SK-N-MC (cell line): ENCODE measurements at regions not wholly inside any gene's neighbourhood (a gene's known extent, or its start where the extent isn't known, plus 50 kb on each side); places are given as distances from the start of the nearest gene placed in this dataset.
"Not testable (repeated sequence)": the region's sequence is repeated elsewhere in the genome, so short reads cannot be mapped to it uniquely, and the experiment has no call there.

Experiments used
- DNase-seq: peaks from one replicate; pipeline ENCODE4 v3.0.0-alpha.2; 2011; ENCODE audit warnings: low read depth, low spot score
- H3K27ac ChIP-seq: fragments of 200-600 bp; sonication (generic); 2 replicates; pipeline ENCODE4 v1.5.1; 2016; ENCODE audit warnings: mixed run types
- H3K36me3 ChIP-seq: fragments of 200-600 bp; sonication (generic); 2 replicates; pipeline ENCODE4 v1.6.1; 2017; ENCODE audit warnings: antibody characterized with exemption, low read length, mixed read lengths; ENCODE audit not compliant: insufficient read depth
- H3K4me3 ChIP-seq: fragments of 200-600 bp; sonication (generic); 2 replicates; pipeline ENCODE4 v1.5.1; 2016
- H3K9ac ChIP-seq: fragments of 200-600 bp; sonication (generic); 2 replicates; pipeline ENCODE4 v1.8.0; 2017; ENCODE audit warnings: mixed run types, mixed read lengths; ENCODE audit not compliant: insufficient read length
- H3K9me3 ChIP-seq: fragments of 200-600 bp; sonication (generic); 2 replicates; pipeline ENCODE4 v1.6.1; 2017; ENCODE audit warnings: low read depth, mild to moderate bottlenecking, antibody characterized with exemption, low read length, moderate library complexity, mixed read lengths
- EZH2 ChIP-seq: fragments of 200-600 bp; sonication (generic); IDR thresholded peaks from one replicate; pipeline ENCODE4 v1.6.1; 2017; ENCODE audit warnings: antibody characterized with exemption
- FOXP2 ChIP-seq: optimal IDR thresholded peaks from 2 replicates; pipeline ENCODE3; 2011; ENCODE audit warnings: mild to moderate bottlenecking, moderate library complexity; ENCODE audit not compliant: insufficient read depth; ENCODE audit errors: extremely low read length, control extremely low read depth
- POLR2AphosphoS5 ChIP-seq: IDR thresholded peaks from 2 replicates; pipeline ENCODE4 v1.6.1; 2012; ENCODE audit warnings: mild to moderate bottlenecking, low read depth, low read length, borderline replicate concordance

- no peak overlapping the region for H3K4me3 ChIP-seq
Observed at GRCh38 chr1:5774019-5774418, 218.2 kb downstream of the NPHP4 start.

GRCh38 chr1:5771788-5772187 lies 220.4 kb downstream of the NPHP4 start:
- Histone ChIP-seq H3K36me3 (no peaks in the 10 kb centered on the region), H3K9me3 (no peaks in the 10 kb centered on the region), H3K27ac (no peak overlapping the region), H3K9ac (no peak overlapping the region), H3K4me3 (no peak overlapping the region)
- no peak for DNase-seq
- TF ChIP-seq FOXP2 (no peak), EZH2 (no peak), POLR2AphosphoS5 (no peak)

More at GRCh38 chr1:5774019-5774418, 218.2 kb downstream of the NPHP4 start:
- H3K9me3 ChIP-seq = no peaks in the 10 kb centered on the region
- H3K27ac ChIP-seq = no peak overlapping the region
- no peak overlapping the region for H3K9ac ChIP-seq
- H3K36me3 ChIP-seq = no peaks in the 10 kb centered on the region
- TF ChIP-seq FOXP2 (no peak), EZH2 (no peak), POLR2AphosphoS5 (no peak)
- DNase-seq = no peak

GRCh38 chr1:5770981-5771765 lies 221.1 kb downstream of the NPHP4 start:
- Histone ChIP-seq H3K9me3 (no peaks in the 10 kb centered on the region), H3K9ac (no peak overlapping the region), H3K27ac (no peak overlapping the region), H3K4me3 (no peak overlapping the region), H3K36me3 (no peaks in the 10 kb centered on the region)
- TF ChIP-seq FOXP2 = no peak
- TF ChIP-seq EZH2 = no peak
- no peak for TF ChIP-seq POLR2AphosphoS5
- no peak for DNase-seq

GRCh38 chr1:5769760-5770159 lies 222.5 kb downstream of the NPHP4 start:
- no peak overlapping the region for H3K4me3 ChIP-seq
- no peak for DNase-seq
- no peaks in the 10 kb centered on the region for H3K9me3 ChIP-seq
- no peaks in the 10 kb centered on the region for H3K36me3 ChIP-seq
- H3K27ac ChIP-seq = no peak overlapping the region
- H3K9ac ChIP-seq = no peak overlapping the region
- TF ChIP-seq FOXP2 = no peak
- no peak for TF ChIP-seq POLR2AphosphoS5
- TF ChIP-seq EZH2 = no peak

- no peak for TF ChIP-seq EZH2
- TF ChIP-seq FOXP2 = no peak
- no peak for TF ChIP-seq POLR2AphosphoS5
- Histone ChIP-seq H3K27ac (no peak overlapping the region), H3K9ac (no peak overlapping the region), H3K36me3 (no peaks in the 10 kb centered on the region), H3K9me3 (no peaks in the 10 kb centered on the region), H3K4me3 (no peak overlapping the region)
- DNase-seq = no peak
Observed at GRCh38 chr1:5769146-5769545, 223.1 kb downstream of the NPHP4 start.

GRCh38 chr1:5768014-5768413 lies 224.2 kb downstream of the NPHP4 start:
- Histone ChIP-seq H3K9ac (no peak overlapping the region), H3K27ac (no peak overlapping the region), H3K4me3 (no peak overlapping the region), H3K36me3 (no peaks in the 10 kb centered on the region), H3K9me3 (no peaks in the 10 kb centered on the region)
- TF ChIP-seq FOXP2 = no peak
- no peak for TF ChIP-seq POLR2AphosphoS5
- TF ChIP-seq EZH2 = no peak
- DNase-seq = no peak

GRCh38 chr1:5766996-5767395 lies 225.2 kb downstream of the NPHP4 start:
- not testable (repeated sequence) for H3K9me3 ChIP-seq, DNase-seq, H3K27ac ChIP-seq, H3K9ac ChIP-seq, H3K36me3 ChIP-seq, H3K4me3 ChIP-seq

GRCh38 chr1:5765997-5766913 lies 226.0 kb downstream of the NPHP4 start:
- DNase-seq = no peak
- no peaks in the 10 kb centered on the region for H3K9me3 ChIP-seq
- H3K4me3 ChIP-seq = no peak overlapping the region
- no peak overlapping the region for H3K9ac ChIP-seq
- TF ChIP-seq EZH2 (no peak), POLR2AphosphoS5 (no peak), FOXP2 (no peak)
- H3K36me3 ChIP-seq = no peaks in the 10 kb centered on the region
- no peak overlapping the region for H3K27ac ChIP-seq
